ENCODE measurements at regions not wholly inside any gene's neighbourhood (a gene's known extent, or its start where the extent isn't known, plus 50 kb on each side); places are given as distances from the start of the nearest gene placed in this dataset.
"Not testable (repeated sequence)": the region's sequence is repeated elsewhere in the genome, so short reads cannot be mapped to it uniquely, and the experiment has no call there.

GRCh38 chr17:20681746-20682722 lies 102.5 kb downstream of the CDRT15L2 start:
- not testable (repeated sequence) for DNase-seq (ENCODE audit: low read depth in 2 of 2)

GRCh38 chr17:20683651-20684229 lies 104.2 kb downstream of the CDRT15L2 start:
- not testable (repeated sequence) for DNase-seq (ENCODE audit: low read depth in 2 of 2)

GRCh38 chr17:20684975-20685374 lies 105.5 kb downstream of the CDRT15L2 start:
- DNase-seq (ENCODE audit: low read depth in 2 of 2): not testable (repeated sequence)

GRCh38 chr17:20687584-20687983 lies 108.1 kb downstream of the CDRT15L2 start:
- DNase-seq (ENCODE audit: low read depth in 2 of 2): not testable (repeated sequence)

GRCh38 chr17:20689170-20689749 lies 109.7 kb downstream of the CDRT15L2 start:
- not testable (repeated sequence) for DNase-seq (ENCODE audit: low read depth in 2 of 2)

- DNase-seq (ENCODE audit: low read depth in 2 of 2): not testable (repeated sequence)
These were observed 113.2 kb downstream of the CDRT15L2 start for GRCh38 chr17:20692706-20693105.

- not testable (repeated sequence) for DNase-seq (ENCODE audit: low read depth in 2 of 2)
These were observed 116.3 kb downstream of the CDRT15L2 start for GRCh38 chr17:20695871-20696270.

- not testable (repeated sequence) for DNase-seq (ENCODE audit: low read depth in 2 of 2)
These were observed 119.1 kb downstream of the CDRT15L2 start for GRCh38 chr17:20698463-20699206.

- not testable (repeated sequence) for DNase-seq (ENCODE audit: low read depth in 2 of 2)
These were observed 121.0 kb downstream of the CDRT15L2 start for GRCh38 chr17:20700528-20700927.

- DNase-seq (ENCODE audit: low read depth in 2 of 2): not testable (repeated sequence)
These were observed 121.8 kb downstream of the CDRT15L2 start for GRCh38 chr17:20701366-20701765.

GRCh38 chr17:20702692-20703091 lies 123.2 kb downstream of the CDRT15L2 start:
- no peak for DNase-seq (ENCODE audit: low read depth in 2 of 2)

- no peak for DNase-seq (ENCODE audit: low read depth in 2 of 2)
These were observed 124.3 kb downstream of the CDRT15L2 start for GRCh38 chr17:20703781-20704180.

- not testable (repeated sequence) for DNase-seq (ENCODE audit: low read depth in 2 of 2)
These were observed 125.7 kb downstream of the CDRT15L2 start for GRCh38 chr17:20705186-20705585.

- no peak for DNase-seq (ENCODE audit: low read depth in 2 of 2)
These were observed 127.3 kb downstream of the CDRT15L2 start for GRCh38 chr17:20706751-20707373.

GRCh38 chr17:20708821-20709220 lies 129.3 kb downstream of the CDRT15L2 start:
- not testable (repeated sequence) for DNase-seq (ENCODE audit: low read depth in 2 of 2)

GRCh38 chr17:20716481-20716880 lies 137.0 kb downstream of the CDRT15L2 start:
- DNase-seq (ENCODE audit: low read depth in 2 of 2): not testable (repeated sequence)

- DNase-seq (ENCODE audit: low read depth in 2 of 2): no peak
These were observed 141.6 kb downstream of the CDRT15L2 start for GRCh38 chr17:20721171-20721570.

GRCh38 chr17:20724391-20724790 lies 144.9 kb downstream of the CDRT15L2 start:
- not testable (repeated sequence) for DNase-seq (ENCODE audit: low read depth in 2 of 2)

GRCh38 chr17:20727201-20727600 lies 147.7 kb downstream of the CDRT15L2 start:
- not testable (repeated sequence) for DNase-seq (ENCODE audit: low read depth in 2 of 2)

- no peak for DNase-seq (ENCODE audit: low read depth in 2 of 2)
These were observed 148.7 kb downstream of the CDRT15L2 start for GRCh38 chr17:20728181-20728580.

- DNase-seq (ENCODE audit: low read depth in 2 of 2): not testable (repeated sequence)
These were observed 151.6 kb downstream of the CDRT15L2 start for GRCh38 chr17:20731131-20731530.

All from stimulated activated CD4-positive, alpha-beta T cell treated with anti-CD3 and anti-CD28 coated beads, Interleukin-1b, Interleukin-23, amount 100 ng/mL, for 4 hours (primary cell).